ENCODE measurements at regions not wholly inside any gene's neighbourhood (a gene's known extent, or its start where the extent isn't known, plus 50 kb on each side); places are given as distances from the start of the nearest gene placed in this dataset.

DNA sequence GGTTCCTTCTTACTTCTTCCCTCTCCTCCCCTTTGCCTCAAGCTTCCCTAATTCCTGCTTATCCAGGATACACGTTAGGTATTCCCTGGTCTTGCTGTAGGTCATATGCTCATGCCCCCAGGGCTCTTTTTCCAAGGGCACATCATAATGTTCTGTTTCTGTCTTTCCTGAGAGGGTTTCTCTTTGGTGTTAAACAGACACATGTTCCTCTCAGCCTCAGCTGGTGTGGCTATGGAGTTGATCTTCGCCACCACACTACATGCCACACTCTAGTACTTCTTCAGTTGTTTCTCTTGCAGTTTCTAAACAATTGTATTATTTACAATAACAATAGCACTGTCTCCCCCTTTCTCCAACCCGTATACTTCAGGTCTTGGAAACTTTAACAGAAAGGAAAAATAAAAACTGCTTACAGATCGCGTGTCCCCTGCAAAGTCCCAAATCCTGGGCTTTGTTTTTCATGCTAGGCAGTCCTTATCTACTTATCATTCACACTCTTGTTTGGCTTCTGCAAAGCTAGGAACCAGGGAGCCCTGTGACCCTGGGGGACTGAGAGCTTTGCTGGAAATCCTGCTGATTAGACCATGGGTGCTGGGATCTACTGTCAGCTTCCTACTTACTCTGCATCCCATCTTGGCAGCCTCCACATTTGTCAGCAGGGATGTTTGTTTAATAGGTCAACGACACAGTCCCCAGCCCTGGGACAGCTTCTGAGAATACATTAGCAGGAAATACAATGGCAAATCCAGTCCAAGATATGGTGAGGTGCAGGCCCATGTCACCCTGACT lies 193.9 kb upstream of the BMPER start:
- no peak for TF ChIP-seq ELF1 (IDR thresholded peaks at IDR 0.05; ENCODE audit: borderline replicate concordance, low read depth)
- no peak for TF ChIP-seq SP1 (IDR thresholded peaks at IDR 0.05; ENCODE audit: low read depth)
- no peak for TF ChIP-seq JUND (IDR thresholded peaks at IDR 0.05)
- no peak for TF ChIP-seq YY1 (IDR thresholded peaks at IDR 0.05; ENCODE audit: extremely low read depth, insufficient replicate concordance, low read depth, low read length)
- TF ChIP-seq EZH2 (IDR thresholded peaks at IDR 0.05) = no peak
- TF ChIP-seq CEBPB (IDR thresholded peaks at IDR 0.05; ENCODE audit: low read depth) = no peak
- no peak for TF ChIP-seq ZBTB33 (IDR thresholded peaks at IDR 0.05; ENCODE audit: extremely low read depth, insufficient replicate concordance, low read length)
- intact Hi-C loops (cut with micrococcal nuclease) = no loop called here
- no peaks in the 10 kb centered on the region for H3K4me1 ChIP-seq (ENCODE audit: control insufficient read depth in 1 of 2, insufficient read depth in 2 of 2, low read length in 2 of 2)
- ChIA-PET CTCF (no interaction called here), POLR2A (no interaction called here), RAD21 (ENCODE audit: low non-redundant PET in 1 of 2, low total read pairs in 2 of 2, uncharacterized antibody in 2 of 2, unreplicated experiment in 2 of 2) (no interaction called here)
- no peak overlapping the region for H3K27ac ChIP-seq (ENCODE audit: low read depth, low read length)
- H2AFZ ChIP-seq (ENCODE audit: low read depth, low read length, poor library complexity, severe bottlenecking) = no peak overlapping the region
- H3K36me3 ChIP-seq (ENCODE audit: control insufficient read depth in 1 of 2, insufficient read depth in 2 of 2, low read length in 2 of 2) = no peaks in the 10 kb centered on the region
- H3K9me3 ChIP-seq (ENCODE audit: control insufficient read depth in 1 of 2, insufficient read depth in 1 of 2, low read depth in 1 of 2, low read length in 2 of 2) = no peaks in the 10 kb centered on the region
- no peak overlapping the region for H3K4me2 ChIP-seq (ENCODE audit: low read length)
- H3K4me3 ChIP-seq (replicated peaks in 1 of 2; ENCODE audit: low read depth in 1 of 2, low read length in 2 of 2) = no peak overlapping the region
- no peaks in the 10 kb centered on the region for H3K9me2 ChIP-seq (ENCODE audit: insufficient read depth)
- no peak for ATAC-seq
- BruUV-seq (replicated peaks) = no TSS peak
- H3K9ac ChIP-seq (ENCODE audit: low read length) = no peak overlapping the region
- peaks cover 6% of the 10 kb centered on the region; the same call in 1 of the 2 replicates for H3K27me3 ChIP-seq (ENCODE audit: insufficient read depth, low read length)
- no peak for DNase-seq (ENCODE audit: low read depth, low spot score)
- no peaks in the 10 kb centered on the region for H3K79me2 ChIP-seq (ENCODE audit: insufficient read depth, low read length)
- H4K20me1 ChIP-seq (ENCODE audit: insufficient read depth) = no peaks in the 10 kb centered on the region

- no peaks in the 10 kb centered on the region for H3K79me2 ChIP-seq (ENCODE audit: insufficient read depth, low read length)
- CTCF ChIA-PET = no interaction called here
- H3K27ac ChIP-seq (ENCODE audit: low read depth, low read length) = no peak overlapping the region
- RAD21 ChIA-PET (ENCODE audit: low non-redundant PET in 1 of 2, low total read pairs in 2 of 2, uncharacterized antibody in 2 of 2, unreplicated experiment in 2 of 2) = no interaction called here
- no peak overlapping the region for H3K9ac ChIP-seq (ENCODE audit: low read length)
- no peak overlapping the region for H3K4me2 ChIP-seq (ENCODE audit: low read length)
- DNase-seq (ENCODE audit: low read depth, low spot score) = no peak
- no peaks in the 10 kb centered on the region for H3K36me3 ChIP-seq (ENCODE audit: control insufficient read depth in 1 of 2, insufficient read depth in 2 of 2, low read length in 2 of 2)
- POLR2A ChIA-PET = no interaction called here
- BruUV-seq (replicated peaks) = no TSS peak
- intact Hi-C loops (cut with micrococcal nuclease) = no loop called here
- H3K4me1 ChIP-seq (ENCODE audit: control insufficient read depth in 1 of 2, insufficient read depth in 2 of 2, low read length in 2 of 2) = no peaks in the 10 kb centered on the region
- TF ChIP-seq POLR2A (IDR thresholded peaks at IDR 0.05; ENCODE audit: borderline replicate concordance, extremely low read depth, insufficient read depth, insufficient read length) (no peak), ZNF274 (IDR thresholded peaks at IDR 0.05; ENCODE audit: low read depth, low read length) (no peak), FOSL1 (IDR thresholded peaks at IDR 0.05; ENCODE audit: low read depth) (no peak), EZH2phosphoT487 (IDR thresholded peaks at IDR 0.05; ENCODE audit: borderline replicate concordance) (no peak), JUND (IDR thresholded peaks at IDR 0.05) (no peak), CEBPB (IDR thresholded peaks at IDR 0.05; ENCODE audit: low read depth) (no peak), POLR2AphosphoS5 (IDR thresholded peaks at IDR 0.05; ENCODE audit: low read depth, low read length) (no peak)
- H4K20me1 ChIP-seq (ENCODE audit: insufficient read depth) = no peaks in the 10 kb centered on the region
- no peak overlapping the region for H2AFZ ChIP-seq (ENCODE audit: low read depth, low read length, poor library complexity, severe bottlenecking)
- H3K9me3 ChIP-seq (ENCODE audit: control insufficient read depth in 1 of 2, insufficient read depth in 1 of 2, low read depth in 1 of 2, low read length in 2 of 2) = no peaks in the 10 kb centered on the region
- H3K27me3 ChIP-seq (ENCODE audit: insufficient read depth, low read length) = peaks cover 6% of the 10 kb centered on the region; the same call in 1 of the 2 replicates
- ATAC-seq = no peak
- H3K4me3 ChIP-seq (replicated peaks in 1 of 2; ENCODE audit: low read depth in 1 of 2, low read length in 2 of 2) = no peak overlapping the region
- no peaks in the 10 kb centered on the region for H3K9me2 ChIP-seq (ENCODE audit: insufficient read depth)
Observed at GRCh38 chr7:33712020-33712414, 193.3 kb upstream of the BMPER start.

All from HCT116 (cell line).